ENCODE measurements at regions not wholly inside any gene's neighbourhood (a gene's known extent, or its start where the extent isn't known, plus 50 kb on each side); places are given as distances from the start of the nearest gene placed in this dataset.
"Not testable (repeated sequence)": the region's sequence is repeated elsewhere in the genome, so short reads cannot be mapped to it uniquely, and the experiment has no call there.

DNA sequence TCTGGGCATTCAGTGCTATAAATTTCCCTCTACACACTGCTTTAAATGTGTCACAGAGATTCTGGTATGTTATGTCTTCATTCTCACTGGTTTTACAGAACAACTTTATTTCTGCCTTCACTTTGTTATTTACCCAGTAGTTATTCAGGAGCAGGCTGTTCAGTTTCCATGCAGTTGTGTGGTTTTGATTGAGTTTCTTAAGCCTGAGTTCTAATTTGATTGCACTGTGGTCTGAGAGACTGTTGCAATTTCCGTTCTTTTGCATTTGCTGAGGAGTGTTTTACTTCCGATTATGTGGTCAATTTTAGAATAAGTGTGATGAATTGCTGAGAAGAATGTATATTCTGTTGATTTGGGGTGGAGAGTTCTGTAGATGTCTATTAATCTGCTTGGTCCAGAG is 50.1 kb upstream of the HCRTR2 start:
- TF ChIP-seq, protein P1, sequence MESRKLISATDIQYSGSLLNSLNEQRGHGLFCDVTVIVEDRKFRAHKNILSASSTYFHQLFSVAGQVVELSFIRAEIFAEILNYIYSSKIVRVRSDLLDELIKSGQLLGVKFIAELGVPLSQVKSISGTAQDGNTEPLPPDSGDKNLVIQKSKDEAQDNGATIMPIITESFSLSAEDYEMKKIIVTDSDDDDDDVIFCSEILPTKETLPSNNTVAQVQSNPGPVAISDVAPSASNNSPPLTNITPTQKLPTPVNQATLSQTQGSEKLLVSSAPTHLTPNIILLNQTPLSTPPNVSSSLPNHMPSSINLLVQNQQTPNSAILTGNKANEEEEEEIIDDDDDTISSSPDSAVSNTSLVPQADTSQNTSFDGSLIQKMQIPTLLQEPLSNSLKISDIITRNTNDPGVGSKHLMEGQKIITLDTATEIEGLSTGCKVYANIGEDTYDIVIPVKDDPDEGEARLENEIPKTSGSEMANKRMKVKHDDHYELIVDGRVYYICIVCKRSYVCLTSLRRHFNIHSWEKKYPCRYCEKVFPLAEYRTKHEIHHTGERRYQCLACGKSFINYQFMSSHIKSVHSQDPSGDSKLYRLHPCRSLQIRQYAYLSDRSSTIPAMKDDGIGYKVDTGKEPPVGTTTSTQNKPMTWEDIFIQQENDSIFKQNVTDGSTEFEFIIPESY (IDR thresholded peaks at IDR 0.05; ENCODE audit: extremely low read depth, insufficient replicate concordance, low read length): not testable (repeated sequence)
- TF ChIP-seq, protein P2, sequence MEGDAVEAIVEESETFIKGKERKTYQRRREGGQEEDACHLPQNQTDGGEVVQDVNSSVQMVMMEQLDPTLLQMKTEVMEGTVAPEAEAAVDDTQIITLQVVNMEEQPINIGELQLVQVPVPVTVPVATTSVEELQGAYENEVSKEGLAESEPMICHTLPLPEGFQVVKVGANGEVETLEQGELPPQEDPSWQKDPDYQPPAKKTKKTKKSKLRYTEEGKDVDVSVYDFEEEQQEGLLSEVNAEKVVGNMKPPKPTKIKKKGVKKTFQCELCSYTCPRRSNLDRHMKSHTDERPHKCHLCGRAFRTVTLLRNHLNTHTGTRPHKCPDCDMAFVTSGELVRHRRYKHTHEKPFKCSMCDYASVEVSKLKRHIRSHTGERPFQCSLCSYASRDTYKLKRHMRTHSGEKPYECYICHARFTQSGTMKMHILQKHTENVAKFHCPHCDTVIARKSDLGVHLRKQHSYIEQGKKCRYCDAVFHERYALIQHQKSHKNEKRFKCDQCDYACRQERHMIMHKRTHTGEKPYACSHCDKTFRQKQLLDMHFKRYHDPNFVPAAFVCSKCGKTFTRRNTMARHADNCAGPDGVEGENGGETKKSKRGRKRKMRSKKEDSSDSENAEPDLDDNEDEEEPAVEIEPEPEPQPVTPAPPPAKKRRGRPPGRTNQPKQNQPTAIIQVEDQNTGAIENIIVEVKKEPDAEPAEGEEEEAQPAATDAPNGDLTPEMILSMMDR (IDR thresholded peaks at IDR 0.05 in 2 of 3, conservative IDR thresholded peaks at IDR 0.05 in 1 of 3; ENCODE audit: borderline replicate concordance in 1 of 3, insufficient read depth in 1 of 3, low read depth in 2 of 3, low read length in 2 of 3): not testable (repeated sequence)
- TF ChIP-seq, protein P3, sequence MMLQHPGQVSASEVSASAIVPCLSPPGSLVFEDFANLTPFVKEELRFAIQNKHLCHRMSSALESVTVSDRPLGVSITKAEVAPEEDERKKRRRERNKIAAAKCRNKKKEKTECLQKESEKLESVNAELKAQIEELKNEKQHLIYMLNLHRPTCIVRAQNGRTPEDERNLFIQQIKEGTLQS (IDR thresholded peaks at IDR 0.05): not testable (repeated sequence)
- TF ChIP-seq POLR2A (IDR thresholded peaks at IDR 0.05; ENCODE audit: borderline replicate concordance, extremely low read depth, insufficient read depth, insufficient read length); POLR2AphosphoS5 (IDR thresholded peaks at IDR 0.05; ENCODE audit: low read depth, low read length): not testable (repeated sequence)

Measured in HCT116 (cell line).